SU-DHL-6 (cell line): ENCODE measurements at regions not wholly inside any gene's neighbourhood (a gene's known extent, or its start where the extent isn't known, plus 50 kb on each side); places are given as distances from the start of the nearest gene placed in this dataset.

Source experiments
- EZH2phosphoT487 ChIP-seq: fragments of 200-600 bp; sonication (generic), shearing (Covaris generic); conservative IDR thresholded peaks from 2 replicates; pipeline ENCODE4 v1.6.1; 2018; ENCODE audit warnings: mild to moderate bottlenecking, antibody characterized with exemption, low read length, moderate library complexity, mixed read lengths
- TF ChIP-seq, protein P1 (sequence below): fragments of 200-600 bp; sonication (generic); IDR thresholded peaks from one replicate; pipeline ENCODE4 v1.5.1; 2017; ENCODE audit warnings: antibody characterized with exemption, mild to moderate bottlenecking, low read length, moderate library complexity; ENCODE audit not compliant: insufficient read depth, poor library complexity, severe bottlenecking

DNA sequence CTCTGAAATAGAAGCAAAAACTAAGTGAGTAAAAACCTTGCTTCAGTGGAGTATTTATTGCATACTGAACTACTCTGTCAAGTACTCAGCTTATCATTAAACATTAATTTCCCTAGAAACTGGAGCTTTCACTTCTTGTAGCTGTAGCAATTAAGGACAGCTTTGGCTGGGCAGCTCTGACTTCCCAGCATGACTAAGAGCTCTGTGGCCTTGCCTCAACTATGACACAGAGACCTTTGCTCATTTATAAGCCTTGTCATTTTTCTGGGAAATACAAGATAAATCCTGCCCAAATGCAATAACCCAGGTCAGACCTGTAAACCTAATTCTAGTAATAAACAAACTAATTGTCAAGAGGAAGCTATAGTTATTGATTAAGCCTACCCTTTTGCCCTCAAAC is 65.4 kb upstream of the STK32A start:
- TF ChIP-seq, protein P1, sequence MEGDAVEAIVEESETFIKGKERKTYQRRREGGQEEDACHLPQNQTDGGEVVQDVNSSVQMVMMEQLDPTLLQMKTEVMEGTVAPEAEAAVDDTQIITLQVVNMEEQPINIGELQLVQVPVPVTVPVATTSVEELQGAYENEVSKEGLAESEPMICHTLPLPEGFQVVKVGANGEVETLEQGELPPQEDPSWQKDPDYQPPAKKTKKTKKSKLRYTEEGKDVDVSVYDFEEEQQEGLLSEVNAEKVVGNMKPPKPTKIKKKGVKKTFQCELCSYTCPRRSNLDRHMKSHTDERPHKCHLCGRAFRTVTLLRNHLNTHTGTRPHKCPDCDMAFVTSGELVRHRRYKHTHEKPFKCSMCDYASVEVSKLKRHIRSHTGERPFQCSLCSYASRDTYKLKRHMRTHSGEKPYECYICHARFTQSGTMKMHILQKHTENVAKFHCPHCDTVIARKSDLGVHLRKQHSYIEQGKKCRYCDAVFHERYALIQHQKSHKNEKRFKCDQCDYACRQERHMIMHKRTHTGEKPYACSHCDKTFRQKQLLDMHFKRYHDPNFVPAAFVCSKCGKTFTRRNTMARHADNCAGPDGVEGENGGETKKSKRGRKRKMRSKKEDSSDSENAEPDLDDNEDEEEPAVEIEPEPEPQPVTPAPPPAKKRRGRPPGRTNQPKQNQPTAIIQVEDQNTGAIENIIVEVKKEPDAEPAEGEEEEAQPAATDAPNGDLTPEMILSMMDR = no peak
- TF ChIP-seq EZH2phosphoT487 = no peak
